ENCODE measurements at regions not wholly inside any gene's neighbourhood (a gene's known extent, or its start where the extent isn't known, plus 50 kb on each side); places are given as distances from the start of the nearest gene placed in this dataset.

- no peak for TF ChIP-seq POLR2A (IDR thresholded peaks at IDR 0.05)
- TF ChIP-seq, protein P1, sequence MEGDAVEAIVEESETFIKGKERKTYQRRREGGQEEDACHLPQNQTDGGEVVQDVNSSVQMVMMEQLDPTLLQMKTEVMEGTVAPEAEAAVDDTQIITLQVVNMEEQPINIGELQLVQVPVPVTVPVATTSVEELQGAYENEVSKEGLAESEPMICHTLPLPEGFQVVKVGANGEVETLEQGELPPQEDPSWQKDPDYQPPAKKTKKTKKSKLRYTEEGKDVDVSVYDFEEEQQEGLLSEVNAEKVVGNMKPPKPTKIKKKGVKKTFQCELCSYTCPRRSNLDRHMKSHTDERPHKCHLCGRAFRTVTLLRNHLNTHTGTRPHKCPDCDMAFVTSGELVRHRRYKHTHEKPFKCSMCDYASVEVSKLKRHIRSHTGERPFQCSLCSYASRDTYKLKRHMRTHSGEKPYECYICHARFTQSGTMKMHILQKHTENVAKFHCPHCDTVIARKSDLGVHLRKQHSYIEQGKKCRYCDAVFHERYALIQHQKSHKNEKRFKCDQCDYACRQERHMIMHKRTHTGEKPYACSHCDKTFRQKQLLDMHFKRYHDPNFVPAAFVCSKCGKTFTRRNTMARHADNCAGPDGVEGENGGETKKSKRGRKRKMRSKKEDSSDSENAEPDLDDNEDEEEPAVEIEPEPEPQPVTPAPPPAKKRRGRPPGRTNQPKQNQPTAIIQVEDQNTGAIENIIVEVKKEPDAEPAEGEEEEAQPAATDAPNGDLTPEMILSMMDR (IDR thresholded peaks at IDR 0.05) = no peak
These were observed 184.9 kb upstream of the LUZP2 start for GRCh38 chr11:24311974-24312373.
